K562 (cell line): ENCODE measurements at regions not wholly inside any gene's neighbourhood (a gene's known extent, or its start where the extent isn't known, plus 50 kb on each side); places are given as distances from the start of the nearest gene placed in this dataset.

Experiments used
- ARID2 ChIP-seq: fragments of 450-650 bp; IDR thresholded peaks from 2 replicates; pipeline ENCODE4 v1.6.1; 2017; ENCODE audit warnings: antibody characterized with exemption, mild to moderate bottlenecking
- C11orf30 ChIP-seq: fragments of 450-650 bp; IDR thresholded peaks from 2 replicates; pipeline ENCODE4 v1.6.1; 2016; ENCODE audit warnings: low read depth, mild to moderate bottlenecking
- CEBPG ChIP-seq, 3 experiments: fragments of 200-800 bp in 1 of 3; sonication (Bioruptor generic) in 1 of 3; sonication (generic) in 1 of 3; formaldehyde crosslinking in 1 of 3; IDR thresholded peaks in 2 of 3; conservative IDR thresholded peaks in 1 of 3; 2 replicates each; pipeline versions ENCODE4 v1.6.1 to v1.8.0; 2016 to 2022; ENCODE audit warnings: missing compliant biosample characterization in 2 of 3, missing genetic modification characterization in 2 of 3, mild to moderate bottlenecking in 1 of 3, missing genetic modification reagents in 1 of 3
- JUND ChIP-seq, 2 experiments: IDR thresholded peaks; 2 replicates in 1 of 2; 3 replicates in 1 of 2; pipeline ENCODE4 v1.6.1; 2011; ENCODE audit warnings: borderline replicate concordance in 2 of 2, low read depth in 2 of 2, low read length in 2 of 2, improper control_type of control experiment in 1 of 2, missing biosample characterization in 1 of 2, missing genetic modification characterization in 1 of 2, missing genetic modification reagents in 1 of 2
- KAT2B ChIP-seq: IDR thresholded peaks from one replicate; pipeline ENCODE4 v1.6.1; 2012; ENCODE audit warnings: low read depth, mild to moderate bottlenecking, control low read depth, inconsistent platforms, low read length, moderate library complexity
- MECOM ChIP-seq: fragments of 250-450 bp; sonication (Bioruptor Pico); IDR thresholded peaks from 2 replicates; pipeline ENCODE4 v1.8.0; 2022; ENCODE audit warnings: inconsistent platforms
- SMARCE1 ChIP-seq: fragments of 450-650 bp; IDR thresholded peaks from 2 replicates; pipeline ENCODE4 v1.7.1; 2016; ENCODE audit warnings: mild to moderate bottlenecking
- SRF ChIP-seq, 2 experiments: fragments of 250-450, 450-650 bp in 1 of 2; sonication (Bioruptor Pico) in 1 of 2; sonication (generic) in 1 of 2; formaldehyde crosslinking; IDR thresholded peaks; 2 replicates each; pipeline versions ENCODE4 v1.5.0 to v1.5.1; 2020 to 2022; ENCODE audit warnings: mild to moderate bottlenecking in 1 of 2, missing genetic modification reagents in 1 of 2
- TFE3 ChIP-seq: fragments of 450-650 bp; formaldehyde crosslinking; IDR thresholded peaks from 2 replicates; pipeline ENCODE4 v1.4.0; 2020; ENCODE audit warnings: mild to moderate bottlenecking, mixed read lengths
- TRIM28 ChIP-seq: fragments of 450-650 bp; IDR thresholded peaks from 2 replicates; pipeline ENCODE4 v1.6.1; 2017
- ZNF140 ChIP-seq: fragments of 250-450 bp; sonication (Bioruptor Pico); IDR thresholded peaks from 2 replicates; pipeline ENCODE4 v1.8.0; 2021; ENCODE audit warnings: moderate library complexity, mild to moderate bottlenecking, inconsistent platforms
- ZNF316 ChIP-seq: fragments of 450-650 bp; IDR thresholded peaks from 2 replicates; pipeline ENCODE4 v1.6.1; 2016
- ZNF518B ChIP-seq: fragments of 250-450 bp; sonication (Bioruptor Pico); IDR thresholded peaks from 2 replicates; pipeline ENCODE4 v1.5.0; 2021; ENCODE audit warnings: mild to moderate bottlenecking, moderate library complexity

- TF ChIP-seq C11orf30: 0 out of 2 replicates have a peak, but pooled peaks have one; percentile 16
- TF ChIP-seq TRIM28: no peak
- no peak for TF ChIP-seq CEBPG (CRISPR knock-in tag; IDR thresholded peaks at IDR 0.05)
- TF ChIP-seq CEBPG (tag; conservative IDR thresholded peaks at IDR 0.05 in 1 of 2, IDR thresholded peaks at IDR 0.05 in 1 of 2): no peak
- no peak for TF ChIP-seq SRF (CRISPR knock-in tag; IDR thresholded peaks at IDR 0.05)
- TF ChIP-seq KAT2B: no peak
- TF ChIP-seq ZNF316: 0 out of 2 replicates have a peak, but pooled peaks have one; percentile 35
- TF ChIP-seq SMARCE1: no peak
- TF ChIP-seq ZNF140 (CRISPR knock-in tag): no peak
- no peak for TF ChIP-seq JUND (IDR thresholded peaks at IDR 0.05; ENCODE audit: borderline replicate concordance, low read depth, low read length)
- no peak for TF ChIP-seq JUND (tag; IDR thresholded peaks at IDR 0.05; ENCODE audit: borderline replicate concordance, low read depth, low read length)
- TF ChIP-seq ZNF518B (CRISPR knock-in tag): no peak
- no peak for TF ChIP-seq ARID2
- TF ChIP-seq MECOM: no peak
- peak; percentile 55 for TF ChIP-seq TFE3
Measured at GRCh38 chr5:52668544-52669185, 119.1 kb upstream of the ITGA1 start (continued).
